WTC11 (cell line): ENCODE measurements at regions not wholly inside any gene's neighbourhood (a gene's known extent, or its start where the extent isn't known, plus 50 kb on each side); places are given as distances from the start of the nearest gene placed in this dataset.

ENCODE experiments used
- ATAC-seq: fragments of 200-7000 bp; cut with Tn5 transposase; 2 replicates; pipeline ENCODE4 v1.10.0; 2021; ENCODE audit warnings: mild to moderate bottlenecking, moderate library complexity
- CTCF ChIA-PET: fragments of 300-600 bp; sonication (Branson Sonifier 250); formaldehyde crosslinking; loops from one replicate; lab custom pipeline; 2021; ENCODE audit warnings: antibody characterized with exemption; lab: Charles Lee
- POLR2A ChIA-PET: fragments of 350-600 bp; sonication (Branson Sonifier 250); formaldehyde crosslinking; loops from one replicate; lab custom pipeline; 2021; ENCODE audit warnings: antibody characterized with exemption; lab: Charles Lee
- DNase-seq: peaks from one replicate; pipeline ENCODE4 v3.0.0; 2021; ENCODE audit warnings: low spot score
- H3K27ac Mint-ChIP-seq: 2 replicates; pipeline ENCODE4 v1.8.0; 2021; ENCODE audit warnings: mixed read lengths
- H3K27me3 Mint-ChIP-seq: 2 replicates; pipeline ENCODE4 v1.8.0; 2021; ENCODE audit warnings: low read depth, mild to moderate bottlenecking, moderate library complexity, mixed read lengths
- H3K36me3 Mint-ChIP-seq: 2 replicates; pipeline ENCODE4 v1.8.0; 2021; ENCODE audit warnings: mixed read lengths
- H3K4me1 Mint-ChIP-seq: 2 replicates; pipeline ENCODE4 v1.8.0; 2022; ENCODE audit warnings: mixed read lengths
- H3K4me3 Mint-ChIP-seq: 2 replicates; pipeline ENCODE4 v1.8.0; 2021; ENCODE audit warnings: mild to moderate bottlenecking, moderate library complexity, mixed read lengths
- H3K9me3 Mint-ChIP-seq: 2 replicates; pipeline ENCODE4 v1.8.0; 2021; ENCODE audit warnings: mixed read lengths
- CBFB ChIP-seq: sonication (generic); formaldehyde crosslinking; IDR thresholded peaks from 2 replicates; pipeline ENCODE4 v1.8.1; 2022; ENCODE audit warnings: mild to moderate bottlenecking, low read depth, missing genetic modification reagents
- FOXJ3 ChIP-seq: sonication (generic); formaldehyde crosslinking; IDR thresholded peaks from 2 replicates; pipeline ENCODE4 v1.9.0; 2021; ENCODE audit warnings: missing genetic modification reagents, mild to moderate bottlenecking, borderline replicate concordance
- FOXK1 ChIP-seq: sonication (generic); formaldehyde crosslinking; IDR thresholded peaks from 2 replicates; pipeline ENCODE4 v1.8.0; 2022; ENCODE audit warnings: mild to moderate bottlenecking, moderate library complexity, missing genetic modification reagents
- GRHL2 ChIP-seq: fragments of 250-450 bp; sonication (Bioruptor Pico); IDR thresholded peaks from 2 replicates; pipeline ENCODE4 v1.8.0; 2022; ENCODE audit warnings: mild to moderate bottlenecking, moderate library complexity; ENCODE audit not compliant: insufficient replicate concordance, severe bottlenecking
- GTF2I ChIP-seq: fragments of 250-450 bp; sonication (Bioruptor Pico); conservative IDR thresholded peaks from 2 replicates; pipeline ENCODE4 v1.4.0; 2021; ENCODE audit warnings: mild to moderate bottlenecking
- JAZF1 ChIP-seq: fragments of 250-450 bp; sonication (Bioruptor Pico); IDR thresholded peaks from 2 replicates; pipeline ENCODE4 v1.9.0; 2021; ENCODE audit warnings: moderate library complexity, mild to moderate bottlenecking, inconsistent platforms
- NFATC4 ChIP-seq: fragments of 250-450 bp; sonication (Bioruptor Pico); IDR thresholded peaks from 2 replicates; pipeline ENCODE4 v1.9.0; 2021; ENCODE audit warnings: mild to moderate bottlenecking
- RORB ChIP-seq: fragments of 250-450 bp; sonication (Bioruptor Pico); IDR thresholded peaks from 2 replicates; pipeline ENCODE4 v1.9.0; 2021; ENCODE audit warnings: mild to moderate bottlenecking
- SP1 ChIP-seq: sonication (generic); formaldehyde crosslinking; conservative IDR thresholded peaks from 2 replicates; pipeline ENCODE4 v1.8.1; 2022; ENCODE audit warnings: missing genetic modification reagents
- TCF7 ChIP-seq: sonication (generic); formaldehyde crosslinking; IDR thresholded peaks from 2 replicates; pipeline ENCODE4 v1.8.0; 2022; ENCODE audit warnings: mild to moderate bottlenecking, low read depth, missing genetic modification reagents, moderate library complexity
- ZNF232 ChIP-seq: sonication (generic); formaldehyde crosslinking; IDR thresholded peaks from 2 replicates; pipeline ENCODE4 v1.8.0; 2022; ENCODE audit warnings: mild to moderate bottlenecking, missing genetic modification reagents
- TF ChIP-seq, protein P1 (sequence below): sonication (generic); formaldehyde crosslinking; IDR thresholded peaks from 2 replicates; pipeline ENCODE4 v1.8.1; 2023; ENCODE audit warnings: mild to moderate bottlenecking, missing genetic modification reagents, borderline replicate concordance
- TF ChIP-seq, protein P2 (sequence below): fragments of 250-450 bp; sonication (Bioruptor Pico); IDR thresholded peaks from 2 replicates; pipeline ENCODE4 v1.9.0; 2021; ENCODE audit warnings: mild to moderate bottlenecking, borderline replicate concordance
- TF ChIP-seq, protein P3 (sequence below): sonication (generic); formaldehyde crosslinking; IDR thresholded peaks from 2 replicates; pipeline ENCODE4 v1.8.0; 2023; ENCODE audit warnings: mild to moderate bottlenecking, missing genetic modification reagents
- TF ChIP-seq, protein P4 (sequence below): sonication (generic); formaldehyde crosslinking; conservative IDR thresholded peaks from 2 replicates; pipeline ENCODE4 v1.8.1; 2022; ENCODE audit warnings: mild to moderate bottlenecking, missing genetic modification reagents
- TF ChIP-seq, protein P5 (sequence below): sonication (generic); formaldehyde crosslinking; IDR thresholded peaks from 2 replicates; pipeline ENCODE4 v1.8.1; 2023; ENCODE audit warnings: mild to moderate bottlenecking, missing genetic modification reagents
- TF ChIP-seq, protein P6 (sequence below): sonication (generic); formaldehyde crosslinking; IDR thresholded peaks from 2 replicates; pipeline ENCODE4 v1.8.1; 2023; ENCODE audit warnings: mild to moderate bottlenecking, missing genetic modification reagents, moderate library complexity
- TF ChIP-seq, protein P7 (sequence below): sonication (generic); formaldehyde crosslinking; IDR thresholded peaks from 2 replicates; pipeline ENCODE4 v1.8.0; 2023; ENCODE audit warnings: missing genetic modification reagents

DNA sequence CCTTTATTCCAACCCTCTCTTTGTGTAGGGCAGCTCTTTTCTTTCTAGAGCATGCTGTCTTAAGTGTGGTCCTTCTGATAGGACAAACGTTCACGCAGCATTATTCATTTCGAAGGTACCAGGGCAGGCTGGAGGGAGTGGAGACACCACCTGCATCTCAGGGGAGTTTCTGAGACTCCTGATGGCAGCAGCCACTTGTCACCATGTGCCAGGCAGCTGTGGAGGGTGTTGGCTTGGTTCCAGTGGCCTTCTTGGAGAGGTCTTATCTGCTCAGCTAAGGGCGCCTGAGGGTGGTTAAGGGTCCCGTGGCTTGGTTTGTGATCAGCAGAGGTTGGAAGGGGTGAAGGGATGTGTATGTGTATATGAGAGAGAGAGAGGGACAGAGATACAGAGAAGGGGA is 257.1 kb upstream of the EEF2KMT start (continued):
- TF ChIP-seq, protein P1, sequence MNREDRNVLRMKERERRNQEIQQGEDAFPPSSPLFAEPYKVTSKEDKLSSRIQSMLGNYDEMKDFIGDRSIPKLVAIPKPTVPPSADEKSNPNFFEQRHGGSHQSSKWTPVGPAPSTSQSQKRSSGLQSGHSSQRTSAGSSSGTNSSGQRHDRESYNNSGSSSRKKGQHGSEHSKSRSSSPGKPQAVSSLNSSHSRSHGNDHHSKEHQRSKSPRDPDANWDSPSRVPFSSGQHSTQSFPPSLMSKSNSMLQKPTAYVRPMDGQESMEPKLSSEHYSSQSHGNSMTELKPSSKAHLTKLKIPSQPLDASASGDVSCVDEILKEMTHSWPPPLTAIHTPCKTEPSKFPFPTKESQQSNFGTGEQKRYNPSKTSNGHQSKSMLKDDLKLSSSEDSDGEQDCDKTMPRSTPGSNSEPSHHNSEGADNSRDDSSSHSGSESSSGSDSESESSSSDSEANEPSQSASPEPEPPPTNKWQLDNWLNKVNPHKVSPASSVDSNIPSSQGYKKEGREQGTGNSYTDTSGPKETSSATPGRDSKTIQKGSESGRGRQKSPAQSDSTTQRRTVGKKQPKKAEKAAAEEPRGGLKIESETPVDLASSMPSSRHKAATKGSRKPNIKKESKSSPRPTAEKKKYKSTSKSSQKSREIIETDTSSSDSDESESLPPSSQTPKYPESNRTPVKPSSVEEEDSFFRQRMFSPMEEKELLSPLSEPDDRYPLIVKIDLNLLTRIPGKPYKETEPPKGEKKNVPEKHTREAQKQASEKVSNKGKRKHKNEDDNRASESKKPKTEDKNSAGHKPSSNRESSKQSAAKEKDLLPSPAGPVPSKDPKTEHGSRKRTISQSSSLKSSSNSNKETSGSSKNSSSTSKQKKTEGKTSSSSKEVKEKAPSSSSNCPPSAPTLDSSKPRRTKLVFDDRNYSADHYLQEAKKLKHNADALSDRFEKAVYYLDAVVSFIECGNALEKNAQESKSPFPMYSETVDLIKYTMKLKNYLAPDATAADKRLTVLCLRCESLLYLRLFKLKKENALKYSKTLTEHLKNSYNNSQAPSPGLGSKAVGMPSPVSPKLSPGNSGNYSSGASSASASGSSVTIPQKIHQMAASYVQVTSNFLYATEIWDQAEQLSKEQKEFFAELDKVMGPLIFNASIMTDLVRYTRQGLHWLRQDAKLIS (CRISPR knock-in tag): no peak
- TF ChIP-seq TCF7 (no peak), NFATC4 (no peak), SP1 (no peak)
- TF ChIP-seq, protein P2, sequence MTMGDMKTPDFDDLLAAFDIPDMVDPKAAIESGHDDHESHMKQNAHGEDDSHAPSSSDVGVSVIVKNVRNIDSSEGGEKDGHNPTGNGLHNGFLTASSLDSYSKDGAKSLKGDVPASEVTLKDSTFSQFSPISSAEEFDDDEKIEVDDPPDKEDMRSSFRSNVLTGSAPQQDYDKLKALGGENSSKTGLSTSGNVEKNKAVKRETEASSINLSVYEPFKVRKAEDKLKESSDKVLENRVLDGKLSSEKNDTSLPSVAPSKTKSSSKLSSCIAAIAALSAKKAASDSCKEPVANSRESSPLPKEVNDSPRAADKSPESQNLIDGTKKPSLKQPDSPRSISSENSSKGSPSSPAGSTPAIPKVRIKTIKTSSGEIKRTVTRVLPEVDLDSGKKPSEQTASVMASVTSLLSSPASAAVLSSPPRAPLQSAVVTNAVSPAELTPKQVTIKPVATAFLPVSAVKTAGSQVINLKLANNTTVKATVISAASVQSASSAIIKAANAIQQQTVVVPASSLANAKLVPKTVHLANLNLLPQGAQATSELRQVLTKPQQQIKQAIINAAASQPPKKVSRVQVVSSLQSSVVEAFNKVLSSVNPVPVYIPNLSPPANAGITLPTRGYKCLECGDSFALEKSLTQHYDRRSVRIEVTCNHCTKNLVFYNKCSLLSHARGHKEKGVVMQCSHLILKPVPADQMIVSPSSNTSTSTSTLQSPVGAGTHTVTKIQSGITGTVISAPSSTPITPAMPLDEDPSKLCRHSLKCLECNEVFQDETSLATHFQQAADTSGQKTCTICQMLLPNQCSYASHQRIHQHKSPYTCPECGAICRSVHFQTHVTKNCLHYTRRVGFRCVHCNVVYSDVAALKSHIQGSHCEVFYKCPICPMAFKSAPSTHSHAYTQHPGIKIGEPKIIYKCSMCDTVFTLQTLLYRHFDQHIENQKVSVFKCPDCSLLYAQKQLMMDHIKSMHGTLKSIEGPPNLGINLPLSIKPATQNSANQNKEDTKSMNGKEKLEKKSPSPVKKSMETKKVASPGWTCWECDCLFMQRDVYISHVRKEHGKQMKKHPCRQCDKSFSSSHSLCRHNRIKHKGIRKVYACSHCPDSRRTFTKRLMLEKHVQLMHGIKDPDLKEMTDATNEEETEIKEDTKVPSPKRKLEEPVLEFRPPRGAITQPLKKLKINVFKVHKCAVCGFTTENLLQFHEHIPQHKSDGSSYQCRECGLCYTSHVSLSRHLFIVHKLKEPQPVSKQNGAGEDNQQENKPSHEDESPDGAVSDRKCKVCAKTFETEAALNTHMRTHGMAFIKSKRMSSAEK (CRISPR knock-in tag): no peak
- TF ChIP-seq, protein P3, sequence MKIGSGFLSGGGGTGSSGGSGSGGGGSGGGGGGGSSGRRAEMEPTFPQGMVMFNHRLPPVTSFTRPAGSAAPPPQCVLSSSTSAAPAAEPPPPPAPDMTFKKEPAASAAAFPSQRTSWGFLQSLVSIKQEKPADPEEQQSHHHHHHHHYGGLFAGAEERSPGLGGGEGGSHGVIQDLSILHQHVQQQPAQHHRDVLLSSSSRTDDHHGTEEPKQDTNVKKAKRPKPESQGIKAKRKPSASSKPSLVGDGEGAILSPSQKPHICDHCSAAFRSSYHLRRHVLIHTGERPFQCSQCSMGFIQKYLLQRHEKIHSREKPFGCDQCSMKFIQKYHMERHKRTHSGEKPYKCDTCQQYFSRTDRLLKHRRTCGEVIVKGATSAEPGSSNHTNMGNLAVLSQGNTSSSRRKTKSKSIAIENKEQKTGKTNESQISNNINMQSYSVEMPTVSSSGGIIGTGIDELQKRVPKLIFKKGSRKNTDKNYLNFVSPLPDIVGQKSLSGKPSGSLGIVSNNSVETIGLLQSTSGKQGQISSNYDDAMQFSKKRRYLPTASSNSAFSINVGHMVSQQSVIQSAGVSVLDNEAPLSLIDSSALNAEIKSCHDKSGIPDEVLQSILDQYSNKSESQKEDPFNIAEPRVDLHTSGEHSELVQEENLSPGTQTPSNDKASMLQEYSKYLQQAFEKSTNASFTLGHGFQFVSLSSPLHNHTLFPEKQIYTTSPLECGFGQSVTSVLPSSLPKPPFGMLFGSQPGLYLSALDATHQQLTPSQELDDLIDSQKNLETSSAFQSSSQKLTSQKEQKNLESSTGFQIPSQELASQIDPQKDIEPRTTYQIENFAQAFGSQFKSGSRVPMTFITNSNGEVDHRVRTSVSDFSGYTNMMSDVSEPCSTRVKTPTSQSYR (CRISPR knock-in tag): no peak

DNA sequence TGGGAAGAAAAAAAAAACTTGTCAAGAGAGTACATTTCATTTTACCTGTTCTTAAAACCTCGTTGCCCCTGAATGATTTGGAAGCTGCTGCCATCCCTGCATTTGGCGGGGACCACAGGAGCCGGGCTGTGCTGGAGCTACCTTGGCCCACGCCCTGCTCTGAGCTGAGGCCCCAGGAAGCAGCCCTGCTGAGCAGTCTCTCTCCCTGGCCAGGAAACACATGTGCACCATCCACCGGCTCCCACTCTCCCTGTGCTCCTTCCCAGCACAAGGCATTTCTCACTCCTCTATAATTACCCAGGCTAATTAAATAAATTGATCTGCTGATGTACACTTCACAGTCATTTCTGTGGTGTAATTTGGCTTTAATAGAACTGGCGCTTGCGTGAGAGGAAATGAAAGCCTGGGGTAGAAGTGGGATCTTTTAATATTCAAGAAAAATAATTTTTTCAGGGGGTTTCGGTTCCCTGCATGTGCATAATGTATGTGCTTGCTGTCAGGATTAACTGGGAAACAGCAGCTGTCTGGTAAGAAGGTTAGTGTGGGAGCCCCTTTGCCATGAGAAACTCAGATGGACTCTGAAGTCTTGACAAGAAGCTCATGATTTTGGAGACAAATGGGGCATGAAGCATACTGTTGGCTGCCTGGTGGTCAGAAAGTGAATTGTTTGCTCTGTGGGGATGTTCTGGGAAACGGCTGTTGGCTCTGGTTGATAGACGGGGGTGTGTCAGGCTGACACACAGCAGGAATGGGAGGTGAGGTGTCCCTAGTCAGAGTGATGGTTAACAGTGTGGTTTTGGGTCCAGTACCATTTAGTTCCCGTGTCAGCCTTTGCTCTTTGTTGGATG is 252.3 kb upstream of the EEF2KMT start:
- Mint-ChIP-seq H3K9me3 (peaks cover 9% of the 10 kb centered on the region), H3K4me3 (no peak overlapping the region), H3K27me3 (no peaks in the 10 kb centered on the region), H3K4me1 (peaks cover 10% of the 10 kb centered on the region), H3K27ac (0 out of 2 replicates have a peak overlapping the region, but pooled peaks have one; percentile 34), H3K36me3 (no peaks in the 10 kb centered on the region)
- DNase-seq: peak; percentile 16
- peak; percentile 89 for ATAC-seq
- POLR2A ChIA-PET: no interaction called here
- CTCF ChIA-PET: interaction anchor here (1.0 to 1.7 kb wide), 6 partner anchors 9 to 141 kb away, joined by 3 to 6 read pairs (median 4); no protein-coding TSS in a partner anchor
- TF ChIP-seq, protein P4, sequence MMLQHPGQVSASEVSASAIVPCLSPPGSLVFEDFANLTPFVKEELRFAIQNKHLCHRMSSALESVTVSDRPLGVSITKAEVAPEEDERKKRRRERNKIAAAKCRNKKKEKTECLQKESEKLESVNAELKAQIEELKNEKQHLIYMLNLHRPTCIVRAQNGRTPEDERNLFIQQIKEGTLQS (CRISPR knock-in tag): no peak
- no peak for TF ChIP-seq CBFB
- TF ChIP-seq, protein P5, sequence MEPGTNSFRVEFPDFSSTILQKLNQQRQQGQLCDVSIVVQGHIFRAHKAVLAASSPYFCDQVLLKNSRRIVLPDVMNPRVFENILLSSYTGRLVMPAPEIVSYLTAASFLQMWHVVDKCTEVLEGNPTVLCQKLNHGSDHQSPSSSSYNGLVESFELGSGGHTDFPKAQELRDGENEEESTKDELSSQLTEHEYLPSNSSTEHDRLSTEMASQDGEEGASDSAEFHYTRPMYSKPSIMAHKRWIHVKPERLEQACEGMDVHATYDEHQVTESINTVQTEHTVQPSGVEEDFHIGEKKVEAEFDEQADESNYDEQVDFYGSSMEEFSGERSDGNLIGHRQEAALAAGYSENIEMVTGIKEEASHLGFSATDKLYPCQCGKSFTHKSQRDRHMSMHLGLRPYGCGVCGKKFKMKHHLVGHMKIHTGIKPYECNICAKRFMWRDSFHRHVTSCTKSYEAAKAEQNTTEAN (CRISPR knock-in tag): no peak
- no peak for TF ChIP-seq FOXJ3 (CRISPR knock-in tag)
- TF ChIP-seq, protein P6, sequence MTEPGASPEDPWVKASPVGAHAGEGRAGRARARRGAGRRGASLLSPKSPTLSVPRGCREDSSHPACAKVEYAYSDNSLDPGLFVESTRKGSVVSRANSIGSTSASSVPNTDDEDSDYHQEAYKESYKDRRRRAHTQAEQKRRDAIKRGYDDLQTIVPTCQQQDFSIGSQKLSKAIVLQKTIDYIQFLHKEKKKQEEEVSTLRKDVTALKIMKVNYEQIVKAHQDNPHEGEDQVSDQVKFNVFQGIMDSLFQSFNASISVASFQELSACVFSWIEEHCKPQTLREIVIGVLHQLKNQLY (CRISPR knock-in tag): no peak
- TF ChIP-seq GRHL2 (CRISPR knock-in tag): no peak
- TF ChIP-seq RORB (CRISPR knock-in tag): no peak
- no peak for TF ChIP-seq GTF2I (CRISPR knock-in tag)
- TF ChIP-seq JAZF1 (CRISPR knock-in tag): no peak
- TF ChIP-seq, protein P3 (CRISPR knock-in tag): no peak
- no peak for TF ChIP-seq ZNF232 (CRISPR knock-in tag)
- TF ChIP-seq, protein P7, sequence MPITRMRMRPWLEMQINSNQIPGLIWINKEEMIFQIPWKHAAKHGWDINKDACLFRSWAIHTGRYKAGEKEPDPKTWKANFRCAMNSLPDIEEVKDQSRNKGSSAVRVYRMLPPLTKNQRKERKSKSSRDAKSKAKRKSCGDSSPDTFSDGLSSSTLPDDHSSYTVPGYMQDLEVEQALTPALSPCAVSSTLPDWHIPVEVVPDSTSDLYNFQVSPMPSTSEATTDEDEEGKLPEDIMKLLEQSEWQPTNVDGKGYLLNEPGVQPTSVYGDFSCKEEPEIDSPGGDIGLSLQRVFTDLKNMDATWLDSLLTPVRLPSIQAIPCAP: no peak
- TF ChIP-seq FOXK1: no peak
